Astrocyte of the spinal cord (primary cell): ENCODE measurements at regions not wholly inside any gene's neighbourhood (a gene's known extent, or its start where the extent isn't known, plus 50 kb on each side); places are given as distances from the start of the nearest gene placed in this dataset.

Source experiments
- DNase-seq: peaks from one replicate; pipeline ENCODE4 v3.0.0; 2011; ENCODE audit warnings: low read depth, low spot score
- H3K4me3 ChIP-seq: 2 replicates; pipeline ENCODE4 v1.5.1; 2011; ENCODE audit warnings: low read depth, mild to moderate bottlenecking, low read length, moderate library complexity
- CTCF ChIP-seq: IDR thresholded peaks from 2 replicates; pipeline ENCODE4 v1.5.1; 2012; ENCODE audit warnings: low read depth, mild to moderate bottlenecking, low read length, inconsistent platforms
- in situ Hi-C: cut with HindIII; loops from 2 replicates; pipeline ENCODE4 v1.10.0; 2017; ENCODE audit warnings: low sequenced_read_pairs

GRCh38 chr14:98705871-98706300 lies 566.1 kb downstream of the BCL11B start:
- no peak overlapping the region for H3K4me3 ChIP-seq
- in situ Hi-C loops = no loop called here
- DNase-seq = no peak
- no peak for TF ChIP-seq CTCF

- no peak for DNase-seq
- H3K4me3 ChIP-seq = no peak overlapping the region
- no peak for TF ChIP-seq CTCF
- in situ Hi-C loops = no loop called here
These were observed 564.5 kb downstream of the BCL11B start for GRCh38 chr14:98707522-98707921.

- TF ChIP-seq CTCF = no peak
- DNase-seq = no peak
- in situ Hi-C loops = no loop called here
- no peak overlapping the region for H3K4me3 ChIP-seq
These were observed 563.4 kb downstream of the BCL11B start for GRCh38 chr14:98708555-98708954.

- in situ Hi-C loops = no loop called here
These were observed 560.5 kb downstream of the BCL11B start for GRCh38 chr14:98711453-98711852.

GRCh38 chr14:98714626-98715425 lies 557.2 kb downstream of the BCL11B start:
- no peak overlapping the region for H3K4me3 ChIP-seq
- TF ChIP-seq CTCF = no peak
- DNase-seq = no peak
- in situ Hi-C loops = no loop called here

More at GRCh38 chr14:98711453-98711852, 560.5 kb downstream of the BCL11B start:
- H3K4me3 ChIP-seq = no peak overlapping the region
- TF ChIP-seq CTCF = no peak
- no peak for DNase-seq

- in situ Hi-C loops = no loop called here
These were observed 555.9 kb downstream of the BCL11B start for GRCh38 chr14:98716133-98716532.

More at GRCh38 chr14:98716133-98716532, 555.9 kb downstream of the BCL11B start:
- no peak for DNase-seq
- no peak for TF ChIP-seq CTCF
- no peak overlapping the region for H3K4me3 ChIP-seq
